Gastroesophageal sphincter (tissue), 4 donors: ENCODE measurements at regions not wholly inside any gene's neighbourhood (a gene's known extent, or its start where the extent isn't known, plus 50 kb on each side); places are given as distances from the start of the nearest gene placed in this dataset.

Experiments
- ATAC-seq: fragments of 150-250 bp; one replicate; pipeline ENCODE4 v1.9.1; 2016; ENCODE audit warnings: mild to moderate bottlenecking, moderate library complexity
- H3K27ac ChIP-seq, 4 donors: fragments of 200-600 bp; sonication (generic) in 3 of 4; 1 replicate in 3 of 4; 2 replicates in 1 of 4; pipeline ENCODE4 v1.5.1; 2016 to 2019
- H3K27me3 ChIP-seq: fragments of 200-600 bp; sonication (generic); one replicate; pipeline ENCODE4 v1.5.1; 2019
- H3K36me3 ChIP-seq, 2 donors: fragments of 200-600 bp; sonication (generic); one replicate each; pipeline ENCODE4 v1.5.1; 2019; ENCODE audit warnings: control low read depth in 1 of 2
- H3K4me1 ChIP-seq, 3 donors: fragments of 200-600 bp; sonication (generic); 1 replicate in 2 of 3; 2 replicates in 1 of 3; pipeline ENCODE4 v1.5.1; 2016 to 2019; ENCODE audit warnings: control low read depth in 2 of 3
- H3K4me3 ChIP-seq, 2 donors: fragments of 200-600 bp; sonication (generic); one replicate each; pipeline ENCODE4 v1.5.1; 2019; ENCODE audit warnings: mild to moderate bottlenecking in 1 of 2, moderate library complexity in 1 of 2
- H3K9me3 ChIP-seq, 3 donors: fragments of 200-600 bp; sonication (generic); one replicate each; pipeline ENCODE4 v1.5.1; 2017 to 2019; ENCODE audit warnings: control low read depth in 2 of 3
- EP300 ChIP-seq: sonication (generic); formaldehyde crosslinking; IDR thresholded peaks from one replicate; pipeline ENCODE4 v1.6.1; 2017; ENCODE audit warnings: antibody characterized with exemption, mild to moderate bottlenecking
- POLR2A ChIP-seq, 2 donors: fragments of 450-650 bp; IDR thresholded peaks; one replicate each; pipeline ENCODE4 v1.6.1; 2017; ENCODE audit warnings: antibody characterized with exemption in 2 of 2, mild to moderate bottlenecking in 2 of 2, moderate library complexity in 1 of 2
- POLR2AphosphoS5 ChIP-seq: sonication (generic); formaldehyde crosslinking; IDR thresholded peaks from one replicate; pipeline ENCODE4 v1.6.1; 2017; ENCODE audit warnings: antibody characterized with exemption
- WGBS, 2 donors: methylation state at CpG; one replicate each; pipeline ENCODE4 v1.1.5; 2018; ENCODE audit warnings: low coverage in 1 of 2; 5-methylcytosine and 5-hydroxymethylcytosine counted together
- TF ChIP-seq, protein P1 (sequence below), 4 experiments: fragments of 200-600 bp in 2 of 4; fragments of 450-650 bp in 2 of 4; sonication (generic) in 1 of 4; IDR thresholded peaks; one replicate each; pipeline ENCODE4 v1.5.1; 2017 to 2019; ENCODE audit warnings: antibody characterized with exemption in 4 of 4, mild to moderate bottlenecking in 2 of 4, moderate library complexity in 2 of 4

DNA sequence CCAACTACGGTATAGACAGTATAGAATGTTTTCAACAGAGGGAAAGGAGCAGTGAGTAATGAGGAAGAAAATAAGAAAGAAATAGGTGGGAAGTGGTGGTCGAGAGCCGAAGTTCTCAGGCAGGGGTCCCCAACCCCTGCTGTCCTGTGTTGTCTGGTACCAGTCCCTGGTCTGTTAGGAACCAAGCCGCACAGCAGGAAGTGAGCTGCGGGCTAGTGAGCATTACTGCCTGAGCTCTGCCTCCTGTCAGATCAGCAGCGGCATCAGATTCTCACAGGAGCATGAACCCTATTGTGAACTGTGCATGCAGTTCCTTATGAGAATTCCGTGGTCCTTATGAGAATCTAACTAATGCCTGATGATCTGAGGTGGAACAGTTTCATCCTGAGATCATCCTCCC lies 107.3 kb upstream of the PTPRR start:
- 51 to 83% methylated on average over 1 to 6 of the region's 7 CpGs for WGBS, 2 donors
- no peak for ATAC-seq
- no peak for TF ChIP-seq EP300
- no peaks in the 10 kb centered on the region for H3K27me3 ChIP-seq
- no peaks in the 10 kb centered on the region for H3K36me3 ChIP-seq
- H3K4me3 ChIP-seq: no peak overlapping the region
- no peak overlapping the region for H3K27ac ChIP-seq
- H3K4me1 ChIP-seq: no peaks in the 10 kb centered on the region
- H3K9me3 ChIP-seq: no peaks in the 10 kb centered on the region

DNA sequence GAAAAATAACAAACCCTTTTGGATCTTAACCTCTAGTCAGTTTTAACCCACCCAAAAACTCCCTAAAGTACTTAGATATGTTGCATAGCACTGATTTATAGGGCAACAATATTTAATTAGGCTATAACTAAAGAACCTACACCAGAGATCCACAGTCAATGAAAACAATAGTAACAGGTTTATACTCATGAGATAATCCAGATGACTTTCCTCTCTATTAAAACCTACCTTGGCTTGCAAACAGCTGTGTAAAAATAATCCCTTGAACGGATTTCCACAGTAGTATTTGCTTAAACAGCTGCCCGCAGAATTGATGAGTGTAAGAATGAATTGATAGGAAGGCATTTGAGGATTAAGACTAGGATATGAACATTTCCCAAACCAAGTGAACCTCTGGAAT lies 104.3 kb upstream of the PTPRR start:
- 33 to 37% methylated on average over 2 of the region's 2 CpGs for WGBS, 2 donors
- no peak for ATAC-seq
- H3K9me3 ChIP-seq: no peaks in the 10 kb centered on the region

DNA sequence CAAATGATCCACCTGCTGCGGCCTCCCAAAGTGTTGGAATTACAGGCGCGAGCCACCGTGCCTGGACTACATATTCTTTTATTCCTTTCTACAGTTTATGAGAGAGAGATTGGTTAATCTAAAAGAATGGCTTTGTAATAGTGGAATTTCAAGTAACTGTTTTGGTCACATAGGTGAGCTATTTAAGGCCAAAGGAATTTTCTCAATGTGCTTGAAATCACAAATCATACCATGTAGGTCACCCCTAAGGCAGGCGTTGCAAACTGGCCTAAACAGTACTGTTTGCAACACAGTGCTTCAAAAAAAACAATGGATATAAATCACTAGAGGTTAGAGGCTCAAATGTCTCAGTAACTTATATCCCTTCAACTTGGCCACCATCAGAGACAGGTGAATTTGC lies 103.7 kb upstream of the PTPRR start:
- 75 to 79% methylated on average over 5 of the region's 5 CpGs for WGBS, 2 donors
- Histone ChIP-seq H3K27ac (no peak overlapping the region), H3K4me1 (no peaks in the 10 kb centered on the region), H3K36me3 (no peaks in the 10 kb centered on the region), H3K9me3 (peaks cover 0 to under 1% (median 0%) of the 10 kb centered on the region in 3 donors), H3K4me3 (no peak overlapping the region), H3K27me3 (no peaks in the 10 kb centered on the region)
- ATAC-seq: no peak
- TF ChIP-seq, protein P1, sequence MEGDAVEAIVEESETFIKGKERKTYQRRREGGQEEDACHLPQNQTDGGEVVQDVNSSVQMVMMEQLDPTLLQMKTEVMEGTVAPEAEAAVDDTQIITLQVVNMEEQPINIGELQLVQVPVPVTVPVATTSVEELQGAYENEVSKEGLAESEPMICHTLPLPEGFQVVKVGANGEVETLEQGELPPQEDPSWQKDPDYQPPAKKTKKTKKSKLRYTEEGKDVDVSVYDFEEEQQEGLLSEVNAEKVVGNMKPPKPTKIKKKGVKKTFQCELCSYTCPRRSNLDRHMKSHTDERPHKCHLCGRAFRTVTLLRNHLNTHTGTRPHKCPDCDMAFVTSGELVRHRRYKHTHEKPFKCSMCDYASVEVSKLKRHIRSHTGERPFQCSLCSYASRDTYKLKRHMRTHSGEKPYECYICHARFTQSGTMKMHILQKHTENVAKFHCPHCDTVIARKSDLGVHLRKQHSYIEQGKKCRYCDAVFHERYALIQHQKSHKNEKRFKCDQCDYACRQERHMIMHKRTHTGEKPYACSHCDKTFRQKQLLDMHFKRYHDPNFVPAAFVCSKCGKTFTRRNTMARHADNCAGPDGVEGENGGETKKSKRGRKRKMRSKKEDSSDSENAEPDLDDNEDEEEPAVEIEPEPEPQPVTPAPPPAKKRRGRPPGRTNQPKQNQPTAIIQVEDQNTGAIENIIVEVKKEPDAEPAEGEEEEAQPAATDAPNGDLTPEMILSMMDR (IDR thresholded peaks at IDR 0.05): no peak
- TF ChIP-seq POLR2A (IDR thresholded peaks at IDR 0.05): no peak
- no peak for TF ChIP-seq POLR2AphosphoS5
- no peak for TF ChIP-seq EP300

More for the DNA sequence above, 104.3 kb upstream of the PTPRR start:
- TF ChIP-seq EP300 (no peak), POLR2A (IDR thresholded peaks at IDR 0.05) (no peak), POLR2AphosphoS5 (no peak)
- TF ChIP-seq, protein P1 (IDR thresholded peaks at IDR 0.05): no peak
- H3K36me3 ChIP-seq: no peaks in the 10 kb centered on the region
- H3K4me3 ChIP-seq: no peak overlapping the region
- H3K27me3 ChIP-seq: no peaks in the 10 kb centered on the region
- no peaks in the 10 kb centered on the region for H3K4me1 ChIP-seq
- H3K27ac ChIP-seq: no peak overlapping the region

DNA sequence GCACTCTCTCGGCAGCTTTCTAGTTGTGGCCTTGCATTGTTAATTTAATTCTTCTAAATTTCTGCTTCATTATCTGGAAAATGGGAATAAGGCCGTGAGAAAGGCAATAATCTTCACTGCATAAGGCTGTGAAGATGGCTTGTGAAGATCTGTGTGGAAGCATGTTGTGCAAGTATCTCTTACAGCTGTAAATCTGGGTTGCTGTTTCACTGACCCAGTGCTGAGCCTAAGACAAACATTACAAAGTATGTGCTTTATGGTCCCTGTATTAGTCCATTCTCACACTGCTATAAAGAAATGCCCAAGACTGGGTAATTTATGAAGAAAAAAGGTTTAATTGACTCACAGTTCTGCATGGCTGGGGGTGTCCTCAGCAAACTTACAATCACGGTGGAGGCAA lies 101.0 kb upstream of the PTPRR start:
- Histone ChIP-seq H3K27ac (no peak overlapping the region), H3K4me3 (no peak overlapping the region), H3K9me3 (peaks cover 0 to 8% (median 0%) of the 10 kb centered on the region in 3 donors), H3K36me3 (no peaks in the 10 kb centered on the region), H3K4me1 (no peaks in the 10 kb centered on the region), H3K27me3 (no peaks in the 10 kb centered on the region)
- no peak for ATAC-seq
- TF ChIP-seq EP300 (no peak), POLR2A (IDR thresholded peaks at IDR 0.05) (no peak), POLR2AphosphoS5 (no peak)
- TF ChIP-seq, protein P1 (IDR thresholded peaks at IDR 0.05): no peak
- whole genome bisulfite sequencing, 2 donors: 53 to 72% methylated on average over 3 of the region's 3 CpGs

DNA sequence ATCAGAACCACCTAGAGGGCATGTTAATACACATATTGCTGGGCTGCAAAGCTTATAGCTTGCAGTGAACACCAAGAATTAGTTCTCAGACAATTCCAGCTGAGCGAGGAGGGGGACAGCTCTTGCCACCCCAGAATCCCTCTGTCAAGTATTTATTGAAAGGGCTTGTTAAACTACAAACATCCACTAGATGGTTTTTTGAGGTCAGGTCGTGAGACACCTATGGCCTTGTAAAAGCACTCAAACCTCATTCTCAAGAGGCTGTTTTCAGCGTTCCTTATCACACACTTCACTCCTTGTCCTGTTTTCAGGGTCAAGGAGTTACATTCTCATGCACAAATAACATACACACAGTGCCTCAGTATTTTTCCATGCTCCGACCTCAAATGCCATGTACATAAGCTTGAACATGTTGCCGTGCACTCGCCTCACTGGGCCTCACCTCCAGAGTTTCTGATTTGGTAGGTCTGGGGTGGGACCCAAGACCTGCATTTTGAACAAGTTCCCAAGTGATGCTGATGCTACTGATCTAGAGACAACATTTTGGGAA lies 98.8 kb upstream of the PTPRR start:
- WGBS, 2 donors: 61 to 100% methylated on average over 1 to 6 of the region's 6 CpGs
- no peak overlapping the region for H3K4me3 ChIP-seq
- ATAC-seq: no peak
- no peaks in the 10 kb centered on the region for H3K36me3 ChIP-seq
- no peaks in the 10 kb centered on the region for H3K4me1 ChIP-seq
- H3K9me3 ChIP-seq: peaks cover 0 to 8% (median 0%) of the 10 kb centered on the region in 3 donors
- H3K27me3 ChIP-seq: no peaks in the 10 kb centered on the region
- H3K27ac ChIP-seq: no peak overlapping the region
- TF ChIP-seq EP300 (no peak), POLR2A (IDR thresholded peaks at IDR 0.05) (no peak), POLR2AphosphoS5 (no peak)
- TF ChIP-seq, protein P1 (IDR thresholded peaks at IDR 0.05): no peak
